Left renal pelvis (tissue), 4 donors: ENCODE measurements at regions not wholly inside any gene's neighbourhood (a gene's known extent, or its start where the extent isn't known, plus 50 kb on each side); places are given as distances from the start of the nearest gene placed in this dataset.

Experiments used
- DNase-seq, 4 donors: peaks; one replicate each; pipeline ENCODE4 v3.0.0-alpha.2; 2013; ENCODE audit warnings: low read depth in 4 of 4, low spot score in 3 of 4

DNA sequence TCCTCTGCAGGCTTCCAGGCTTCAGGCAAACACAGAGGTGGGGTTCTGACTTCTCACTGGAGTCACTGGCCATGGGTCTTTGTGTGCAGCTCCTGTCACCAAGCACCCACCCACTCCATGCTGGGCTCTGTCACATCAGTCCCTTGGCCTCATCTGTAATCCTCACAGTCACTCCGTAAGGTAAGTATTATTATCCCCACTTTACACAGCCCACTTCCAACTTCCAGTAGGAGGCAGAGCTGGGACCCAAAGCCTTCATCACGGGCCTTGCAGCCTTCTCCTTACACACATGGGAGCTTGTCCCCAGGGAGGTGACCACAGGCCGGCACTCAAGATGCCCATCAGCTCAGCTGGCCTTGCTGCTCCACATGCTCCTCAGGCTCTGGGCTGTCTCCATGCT is 266.7 kb upstream of the B3GAT1 start:
- DNase-seq: no peak

DNA sequence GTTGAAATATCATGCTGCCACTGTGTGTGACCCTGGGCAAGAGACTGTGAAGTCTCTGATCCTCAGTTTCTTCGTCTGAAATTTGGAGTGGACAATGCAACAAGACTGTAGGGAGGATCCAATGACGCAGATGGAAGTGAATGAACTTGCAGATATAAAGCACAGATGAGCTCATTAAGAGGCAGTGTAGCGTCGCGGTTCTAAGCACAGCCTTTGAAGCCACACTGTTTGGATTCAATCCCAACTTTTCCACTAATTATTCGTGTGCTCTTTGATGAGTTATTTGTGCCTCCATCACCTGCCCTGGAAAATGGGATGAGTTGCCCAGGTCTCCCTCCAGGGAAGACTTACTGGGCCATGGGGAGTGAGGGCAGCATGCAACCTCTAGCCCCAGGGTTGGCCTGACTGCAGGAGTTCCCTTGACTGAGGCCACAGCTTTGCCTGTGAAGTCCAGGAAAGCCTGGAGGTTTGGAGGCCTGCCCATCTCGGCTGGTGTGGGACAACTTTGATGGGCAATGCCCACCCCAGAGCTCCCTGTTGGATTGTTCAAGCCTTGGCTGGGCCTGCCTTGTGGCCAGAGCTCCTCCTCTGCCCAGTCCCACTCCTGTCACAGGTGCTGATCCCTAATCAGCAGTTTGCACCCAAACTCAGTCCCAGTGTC is 266.0 kb upstream of the B3GAT1 start:
- DNase-seq: no peak

DNA sequence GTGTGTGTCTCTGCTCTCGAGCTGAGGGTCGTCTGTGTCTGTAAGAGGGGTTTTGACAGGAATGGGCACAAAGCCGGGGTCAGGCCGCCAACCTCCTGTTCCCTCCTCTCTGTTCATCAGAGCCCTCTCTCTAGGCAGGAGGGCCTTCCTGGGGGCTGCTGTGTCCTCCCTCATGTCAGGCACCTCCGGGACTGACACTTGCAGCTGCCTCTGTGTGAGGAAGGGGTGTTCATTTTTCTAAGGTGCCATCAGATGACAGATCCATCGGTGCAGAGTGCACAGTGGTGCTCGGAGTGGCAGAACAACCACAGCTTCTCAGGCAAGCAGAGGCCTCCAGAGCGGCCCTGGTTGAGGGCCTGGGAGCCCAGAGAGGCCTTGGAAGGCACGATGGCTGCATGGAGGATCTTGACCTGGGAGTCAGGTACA is 265.4 kb upstream of the B3GAT1 start:
- no peak for DNase-seq

DNA sequence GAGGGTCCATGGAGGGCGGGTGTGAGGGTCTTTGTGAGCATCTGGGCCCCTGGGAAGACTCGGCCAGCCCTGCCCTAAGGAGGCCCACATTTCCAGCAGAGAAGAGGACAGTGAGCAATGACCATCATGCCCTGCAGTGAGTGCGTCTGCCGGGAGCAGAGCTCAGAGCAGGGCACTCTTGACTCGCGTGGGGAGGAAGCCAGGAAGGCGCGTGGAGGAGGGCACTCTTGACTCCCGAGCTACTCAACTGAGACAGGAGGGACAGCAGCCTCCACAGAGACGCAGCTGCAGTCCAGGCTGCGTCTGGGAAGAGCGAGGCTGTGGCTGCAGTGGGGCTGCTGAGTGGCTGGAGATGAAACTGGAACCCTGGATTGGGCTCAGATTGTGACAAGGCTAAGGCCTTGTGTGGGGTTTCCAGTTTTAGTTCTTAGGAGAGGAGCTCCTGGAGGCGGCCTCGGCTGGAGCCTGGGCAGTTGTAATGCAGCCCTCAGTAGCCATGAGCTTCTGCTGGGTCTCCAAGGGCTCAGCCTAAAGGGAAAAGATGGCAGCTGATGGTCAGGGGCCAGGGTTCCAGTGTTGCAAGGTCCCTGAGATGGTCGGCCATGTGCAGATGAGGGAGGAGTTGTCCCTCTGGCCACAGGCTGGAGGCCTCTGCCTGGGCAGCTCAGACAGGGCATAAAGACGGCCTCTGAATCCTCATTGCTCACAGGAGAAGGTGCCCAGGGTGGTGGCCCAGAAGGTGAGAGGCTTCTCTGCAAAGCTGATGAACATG is 264.7 kb upstream of the B3GAT1 start:
- no peak for DNase-seq

DNA sequence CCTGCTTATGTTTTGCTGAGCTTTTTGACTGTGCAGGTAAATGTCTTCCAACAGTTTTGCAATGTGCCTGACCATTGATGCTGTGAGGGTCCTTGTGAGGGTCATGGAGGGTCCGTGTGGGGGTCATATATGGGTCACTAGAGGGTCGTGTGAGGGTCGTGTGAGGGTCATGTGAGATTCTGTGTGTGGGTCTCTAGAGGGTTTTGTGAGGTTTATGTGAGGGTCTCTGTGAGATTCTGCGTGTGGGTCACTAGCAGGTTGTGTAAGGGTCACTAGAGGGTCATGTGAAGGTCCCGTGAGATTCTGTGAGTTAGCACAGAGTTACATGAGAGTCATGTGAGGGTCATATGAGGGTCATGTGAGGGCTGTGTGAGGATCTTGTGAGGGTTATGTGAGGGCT is 263.9 kb upstream of the B3GAT1 start:
- no peak for DNase-seq

DNA sequence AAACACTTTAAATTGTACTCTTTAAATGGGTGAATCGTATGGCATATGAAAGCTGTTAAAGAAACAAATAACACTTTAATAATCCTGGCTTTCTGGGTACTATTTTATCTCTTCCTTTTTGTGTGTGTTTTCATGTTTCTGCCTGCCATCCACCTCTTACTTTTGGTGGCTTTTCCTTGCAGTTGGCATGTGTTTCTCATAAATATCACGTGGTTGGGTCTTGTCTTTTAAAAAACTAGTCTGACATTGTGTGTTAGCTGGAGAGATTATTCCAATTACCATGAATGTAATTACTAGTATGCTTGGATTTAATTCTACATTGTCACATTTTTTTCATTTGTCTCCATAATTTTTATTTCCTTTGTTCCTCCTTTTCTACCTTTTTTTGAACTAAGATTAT is 262.9 kb upstream of the B3GAT1 start:
- DNase-seq: no peak

DNA sequence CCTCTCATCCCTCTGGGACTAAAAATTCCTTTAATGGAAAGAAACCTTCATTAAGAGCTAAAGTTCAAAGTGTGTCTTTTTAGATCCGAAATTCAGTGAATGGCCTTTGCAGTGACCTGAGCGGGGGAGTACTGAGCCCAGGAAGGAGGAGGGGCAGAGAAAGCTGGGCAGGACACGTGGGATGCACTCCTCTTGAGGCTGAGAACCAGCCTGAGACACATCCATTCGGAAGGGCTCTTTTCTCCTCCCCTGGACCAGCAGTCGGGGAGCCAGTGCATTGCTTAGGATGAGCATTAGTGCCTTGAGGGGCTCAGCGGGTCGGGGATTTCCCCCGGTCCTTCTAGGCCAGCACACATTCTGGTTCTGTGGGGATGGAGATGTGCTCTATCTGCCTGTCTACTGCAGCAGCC is 258.9 kb upstream of the B3GAT1 start:
- DNase-seq: no peak

DNA sequence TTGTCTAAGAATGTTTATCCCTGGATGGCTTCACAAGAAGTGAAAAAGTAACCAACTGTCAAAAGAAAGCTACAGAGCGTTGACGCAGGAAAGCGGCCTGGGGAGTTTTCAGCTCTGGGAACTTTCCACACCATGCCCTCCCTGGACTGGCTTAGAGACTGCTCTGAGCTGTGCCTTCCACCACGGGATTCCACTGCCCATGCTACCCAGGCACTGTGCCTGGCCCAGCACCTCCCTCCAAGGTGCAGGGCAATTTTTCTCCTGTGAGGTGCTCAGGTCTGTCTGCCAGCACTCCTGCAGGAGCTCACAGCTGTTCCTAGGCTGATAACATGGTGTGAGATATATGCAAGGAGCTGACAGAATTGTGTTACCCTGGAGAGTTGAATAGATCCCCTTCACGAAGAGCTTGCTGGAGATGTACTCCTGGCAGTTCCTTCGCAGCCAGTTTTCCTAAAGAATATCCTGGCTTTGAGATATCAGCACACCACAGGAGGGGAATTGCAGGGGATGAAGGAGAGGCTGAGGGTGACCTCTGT is 258.3 kb upstream of the B3GAT1 start:
- no peak for DNase-seq

DNA sequence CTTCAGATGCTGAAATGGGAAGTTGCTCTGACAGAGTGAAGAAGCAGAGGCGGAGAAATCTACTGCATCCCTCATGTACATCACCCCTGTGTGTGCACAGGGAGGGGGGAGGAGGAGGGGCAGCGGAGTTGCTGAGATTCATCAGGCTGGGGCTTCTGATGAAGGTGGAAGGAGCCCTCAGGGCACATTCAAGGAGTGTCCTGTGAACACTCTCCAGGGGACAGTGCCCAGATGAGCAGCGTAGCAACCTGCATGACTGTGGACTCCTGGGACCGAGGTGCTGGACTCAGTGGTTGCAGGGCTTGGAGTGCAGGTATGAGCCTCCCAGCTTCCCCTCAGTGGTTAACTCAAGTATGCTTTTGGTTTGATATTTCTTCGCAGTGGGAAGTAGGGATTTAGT is 257.8 kb upstream of the B3GAT1 start:
- DNase-seq: no peak

DNA sequence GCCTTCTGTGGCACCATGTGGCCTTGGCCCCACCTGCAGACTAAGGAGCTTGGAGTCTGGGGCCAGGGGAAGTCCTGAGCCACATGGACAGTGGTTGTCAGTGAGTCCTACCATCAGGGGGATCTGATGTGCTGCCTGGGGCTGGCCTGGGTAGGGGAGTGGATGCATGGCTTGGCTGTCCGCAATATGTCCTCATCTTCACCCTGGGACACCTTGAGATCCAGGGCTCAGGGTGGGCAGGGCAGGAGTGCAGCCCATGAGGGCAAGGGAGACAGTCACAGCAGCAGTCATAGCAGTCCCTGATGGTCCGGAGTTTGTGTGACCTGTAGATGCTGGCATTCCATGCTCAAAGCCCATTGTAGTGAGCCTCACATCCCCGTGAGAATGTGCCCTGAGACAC is 256.8 kb upstream of the B3GAT1 start:
- no peak for DNase-seq

DNA sequence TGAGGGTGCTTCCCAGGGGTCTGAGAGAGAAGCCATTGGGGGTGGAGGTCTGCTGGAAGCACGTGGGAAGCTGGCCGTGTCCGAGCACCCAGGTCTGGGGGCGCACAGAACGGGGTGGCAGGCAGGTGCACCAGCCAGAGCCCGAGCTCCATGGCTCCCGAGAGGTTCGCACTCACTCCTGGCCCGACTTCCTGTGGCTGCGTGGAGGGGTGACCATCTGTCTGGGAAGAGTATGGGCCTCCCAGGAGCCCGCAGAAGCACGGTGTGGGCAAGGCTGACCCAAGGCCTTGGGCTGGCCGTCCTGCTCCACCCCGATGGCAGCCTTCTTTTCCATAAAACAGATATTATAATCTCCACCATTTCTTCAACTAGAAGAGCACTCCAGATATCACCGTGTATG is 256.0 kb upstream of the B3GAT1 start:
- DNase-seq: no peak

DNA sequence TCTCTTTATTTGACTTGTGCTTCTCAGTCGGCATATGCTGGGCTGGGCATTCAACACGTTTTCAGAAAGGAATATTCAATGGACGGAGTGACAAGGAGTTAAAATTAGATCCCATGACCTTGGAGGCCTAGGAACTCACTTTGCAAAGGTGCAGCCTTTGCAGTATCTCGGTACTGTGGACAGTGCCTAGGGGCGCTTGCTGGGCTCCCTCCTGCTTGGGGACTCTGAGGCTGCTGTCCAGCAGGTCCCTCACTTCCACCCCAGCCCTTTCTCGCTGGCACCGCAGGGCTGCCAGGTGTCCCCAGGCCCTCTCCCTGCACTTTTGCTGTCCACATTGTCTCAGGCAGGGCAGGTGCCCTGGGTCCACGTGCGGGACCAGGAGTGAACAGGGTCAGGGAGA is 255.5 kb upstream of the B3GAT1 start:
- DNase-seq: no peak

DNA sequence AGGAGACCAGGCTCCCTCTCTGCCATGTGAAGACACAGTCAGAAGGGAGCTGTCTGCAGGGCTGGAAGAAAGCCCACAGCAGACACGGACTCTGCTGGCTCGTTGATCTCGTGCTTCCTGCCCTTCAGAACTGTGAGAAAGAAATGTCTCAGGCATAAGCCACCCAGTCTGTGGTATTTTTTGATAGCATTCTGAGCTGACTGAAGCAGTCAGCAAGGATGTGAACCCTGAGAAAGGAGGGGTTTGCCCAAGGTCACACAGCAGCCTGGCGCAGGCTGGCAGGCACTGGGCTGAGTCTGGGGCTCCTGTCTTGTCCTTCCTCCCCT is 255.1 kb upstream of the B3GAT1 start:
- DNase-seq: no peak

DNA sequence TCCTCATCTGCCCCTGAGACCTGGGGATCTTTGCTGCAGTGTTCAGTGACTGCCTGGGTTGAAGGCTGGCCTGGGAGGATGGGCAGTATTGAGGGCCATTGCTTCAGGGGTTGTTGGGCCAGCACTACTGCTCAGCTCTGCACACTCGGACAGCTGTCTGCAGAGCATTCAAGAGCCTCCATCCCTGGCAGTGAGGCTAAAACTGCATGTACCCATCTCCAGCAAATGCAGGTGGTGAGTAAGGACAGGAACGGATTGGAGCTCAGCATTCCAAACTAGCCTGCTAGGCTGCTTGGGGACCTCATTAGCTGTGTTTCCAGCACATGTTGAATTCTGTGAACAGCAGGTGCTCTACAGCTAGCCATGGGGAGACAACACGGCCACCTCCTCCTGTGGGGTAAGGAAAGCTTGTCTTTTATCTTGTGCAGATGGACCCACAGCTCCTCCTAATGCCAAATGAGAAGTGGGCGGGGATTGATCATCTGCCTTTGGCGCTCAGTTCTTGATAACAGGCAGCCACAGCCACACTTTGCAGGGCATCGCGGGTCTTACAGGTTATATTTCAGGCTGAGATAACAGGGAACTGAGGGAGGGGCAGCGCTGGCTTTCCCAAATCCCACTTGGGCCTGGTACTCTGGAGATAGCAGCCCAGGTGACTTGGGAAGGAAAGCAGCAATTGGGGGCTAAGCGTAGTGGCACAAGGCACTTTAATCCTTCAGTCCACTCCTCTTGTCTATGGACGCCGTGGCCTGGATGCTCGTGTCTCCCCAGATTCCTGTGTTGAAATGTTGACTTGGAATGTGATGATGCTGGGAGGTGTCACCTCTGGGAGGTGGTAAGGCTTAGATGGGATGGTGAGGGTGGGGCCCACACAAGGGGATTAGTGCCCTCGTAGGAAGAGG is 254.5 kb upstream of the B3GAT1 start:
- DNase-seq: no peak

DNA sequence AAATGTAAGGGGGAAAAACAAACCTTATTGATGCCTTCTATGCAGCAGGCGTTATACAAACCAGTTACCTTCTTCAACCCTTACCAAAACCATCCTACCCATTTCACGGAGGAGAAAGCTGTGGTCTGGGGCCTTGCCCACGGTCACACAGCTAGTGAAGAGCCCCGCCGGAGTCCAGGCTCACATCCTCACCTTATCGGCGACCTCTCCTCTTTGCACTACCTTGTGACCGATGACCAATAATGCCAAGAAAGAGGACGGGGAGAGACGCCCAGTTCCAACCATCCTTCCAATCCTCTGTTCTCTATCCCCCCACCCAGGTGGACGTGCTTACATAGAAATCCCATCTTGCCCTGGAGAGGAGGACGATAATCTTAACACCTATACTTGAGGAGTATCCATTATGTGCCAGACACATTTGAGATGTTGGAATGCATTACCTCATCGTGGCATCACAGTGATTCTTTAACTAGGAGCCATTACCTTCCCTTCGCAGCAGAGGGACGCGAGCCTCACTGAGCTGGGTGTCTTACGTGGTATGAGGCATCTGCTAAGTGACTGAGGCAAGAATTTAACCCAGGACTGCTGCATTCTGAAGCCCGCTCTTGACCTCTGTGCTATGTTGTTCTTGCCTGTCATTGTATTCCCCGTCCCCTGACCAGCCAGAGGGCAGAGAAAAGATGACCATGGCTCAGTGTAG is 253.7 kb upstream of the B3GAT1 start:
- no peak for DNase-seq

DNA sequence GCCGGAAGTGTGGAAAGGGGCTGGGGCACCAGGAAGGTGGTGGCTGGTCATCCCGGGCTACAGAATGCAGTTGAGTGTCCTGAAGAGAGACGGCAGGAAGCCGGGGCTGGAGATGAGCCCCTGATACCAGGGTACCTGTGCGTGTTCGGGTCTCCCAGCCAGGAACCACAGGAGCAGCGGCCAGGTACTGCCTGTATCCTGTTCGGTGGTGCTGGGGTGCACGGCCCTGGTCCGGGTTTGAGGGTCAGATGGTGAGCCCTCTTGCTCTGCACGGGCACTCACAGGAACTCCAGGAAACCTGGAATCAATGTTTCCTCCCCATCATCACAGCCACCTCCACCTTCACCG is 253.1 kb upstream of the B3GAT1 start:
- DNase-seq: no peak

DNA sequence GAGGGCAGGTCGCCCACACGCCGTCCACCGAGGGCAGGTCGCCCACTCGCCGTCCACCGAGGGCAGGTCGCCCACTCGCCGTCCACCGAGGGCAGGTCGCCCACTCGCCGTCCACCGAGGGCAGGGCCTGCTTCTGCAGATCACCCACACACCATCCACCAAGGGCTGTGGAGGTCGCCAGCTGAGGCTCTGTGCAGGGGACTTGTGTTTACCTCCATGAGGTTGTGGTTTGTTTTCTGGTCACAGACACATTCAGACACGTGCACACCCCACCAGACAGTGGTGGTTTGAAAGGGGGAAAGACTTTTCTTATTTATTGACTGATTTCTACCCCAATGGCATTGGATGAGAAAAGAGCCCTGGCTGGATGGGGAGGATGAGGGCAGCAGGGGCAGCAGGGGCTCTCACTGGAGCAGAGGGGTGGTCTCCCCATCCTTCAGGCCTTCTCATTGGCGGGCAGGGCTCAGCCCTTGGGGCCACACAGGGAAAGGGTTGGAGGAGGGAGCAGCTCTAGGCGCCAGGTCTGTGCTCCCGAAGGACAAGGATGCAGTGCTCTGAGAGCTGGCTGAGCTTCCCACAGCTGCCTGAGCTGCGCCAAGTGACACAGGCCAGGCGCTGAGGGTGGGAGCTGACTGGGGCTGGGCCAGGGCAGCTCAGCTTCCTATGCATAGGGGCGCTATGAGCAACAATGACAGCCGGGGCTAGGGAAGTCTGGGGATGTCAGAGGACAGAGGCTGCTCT is 252.6 kb upstream of the B3GAT1 start:
- no peak for DNase-seq

DNA sequence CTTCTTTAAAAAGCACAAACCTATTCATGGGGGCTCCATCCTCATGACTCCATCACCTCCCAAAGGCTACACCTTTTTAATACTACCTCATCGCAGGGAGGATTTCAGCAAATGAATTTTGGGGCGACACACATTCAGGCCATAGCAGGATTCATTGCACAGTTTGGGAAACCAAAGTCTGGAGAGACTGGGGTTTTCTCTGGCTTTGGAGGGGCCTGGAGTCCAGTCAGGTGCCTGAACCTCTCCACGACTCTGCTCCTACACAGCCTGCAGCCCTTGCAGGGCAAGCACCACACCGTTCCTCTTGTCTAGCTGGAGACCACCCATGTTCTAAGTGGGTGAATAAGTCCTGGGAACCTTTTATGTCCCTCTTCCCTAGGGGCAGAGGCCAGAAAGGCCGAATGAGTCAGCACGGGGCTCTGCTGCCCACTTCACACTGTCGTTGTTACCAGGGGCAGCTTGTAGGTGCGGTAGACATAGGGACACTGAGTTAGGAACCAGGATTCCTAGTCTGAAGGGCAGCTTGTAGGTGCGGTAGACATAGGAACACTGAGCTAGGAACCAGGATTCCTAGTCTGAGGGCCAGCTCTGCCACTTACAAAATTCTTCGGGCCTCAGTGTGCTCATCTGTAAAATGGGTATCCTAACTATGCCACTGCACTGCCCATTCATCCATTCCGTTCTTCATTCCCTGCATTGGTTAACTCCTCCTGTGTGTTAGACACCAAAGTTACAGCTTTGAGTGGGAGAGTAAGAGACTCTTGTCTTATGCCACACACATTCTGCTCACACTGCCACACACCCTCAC is 251.7 kb upstream of the B3GAT1 start:
- DNase-seq: no peak

DNA sequence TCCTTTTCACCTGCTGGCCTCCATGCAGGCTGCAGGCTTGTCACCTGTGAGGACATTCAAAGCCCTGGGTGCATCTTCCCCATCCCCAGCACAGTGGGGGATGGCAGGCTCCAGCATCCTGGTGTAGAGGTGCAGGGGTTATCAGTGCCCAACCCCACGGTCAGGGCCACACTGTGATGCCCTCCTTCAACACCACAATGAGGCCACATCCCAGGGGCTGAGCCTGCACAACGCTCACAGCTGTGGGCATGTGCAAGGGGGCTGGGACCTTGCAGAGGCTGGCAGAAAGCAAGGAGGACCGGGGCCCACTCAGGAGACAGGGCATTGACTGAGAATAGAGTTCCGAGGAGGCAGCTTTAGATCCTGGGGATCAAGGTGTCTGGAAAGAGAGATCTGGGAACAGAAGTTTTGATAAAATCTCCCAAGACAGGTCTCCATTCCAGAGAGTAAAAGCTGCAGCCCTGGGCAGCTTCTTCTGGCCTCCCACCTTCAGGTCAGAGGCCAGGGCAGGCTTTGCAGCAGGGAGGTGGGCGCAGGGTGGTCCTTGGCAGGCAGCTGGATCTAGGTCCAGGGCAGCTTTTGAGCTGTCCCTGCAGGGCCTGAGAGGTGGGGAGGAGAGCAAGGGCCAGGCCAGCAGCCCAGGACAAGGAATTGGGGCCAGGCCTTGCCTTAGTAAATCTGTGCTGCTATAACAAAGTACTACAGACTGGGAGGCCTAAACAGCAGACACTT is 250.8 kb upstream of the B3GAT1 start:
- no peak for DNase-seq
